Raji (cell line): ENCODE measurements at regions not wholly inside any gene's neighbourhood (a gene's known extent, or its start where the extent isn't known, plus 50 kb on each side); places are given as distances from the start of the nearest gene placed in this dataset.

ENCODE experiments used
- POLR2A ChIP-seq: IDR thresholded peaks from 2 replicates; pipeline ENCODE4 v1.6.1; 2011; ENCODE audit warnings: low read depth, low read length, control low read depth; ENCODE audit not compliant: insufficient read depth

- TF ChIP-seq POLR2A: no peak
Observed at GRCh38 chr15:69943637-69944036, 154.1 kb downstream of the TLE3 start.

- no peak for TF ChIP-seq POLR2A
Observed at GRCh38 chr15:69945729-69946128, 152.0 kb downstream of the TLE3 start.

- TF ChIP-seq POLR2A: no peak
Observed at GRCh38 chr15:69946870-69947269, 150.8 kb downstream of the TLE3 start.

- TF ChIP-seq POLR2A: no peak
Observed at GRCh38 chr15:69947394-69947793, 150.3 kb downstream of the TLE3 start.

GRCh38 chr15:69949485-69949884 lies 148.2 kb downstream of the TLE3 start:
- TF ChIP-seq POLR2A: no peak

- TF ChIP-seq POLR2A: no peak
Observed at GRCh38 chr15:69951256-69951897, 146.3 kb downstream of the TLE3 start.

- TF ChIP-seq POLR2A: no peak
Observed at GRCh38 chr15:69951898-69952555, 145.7 kb downstream of the TLE3 start.

- TF ChIP-seq POLR2A: no peak
Observed at GRCh38 chr15:69953051-69953450, 144.7 kb downstream of the TLE3 start.

- no peak for TF ChIP-seq POLR2A
Observed at GRCh38 chr15:69953816-69954215, 143.9 kb downstream of the TLE3 start.

GRCh38 chr15:69954666-69955065 lies 143.1 kb downstream of the TLE3 start:
- no peak for TF ChIP-seq POLR2A

- TF ChIP-seq POLR2A: no peak
Observed at GRCh38 chr15:69955240-69955894, 142.3 kb downstream of the TLE3 start.

GRCh38 chr15:69956417-69956816 lies 141.3 kb downstream of the TLE3 start:
- TF ChIP-seq POLR2A: no peak

- no peak for TF ChIP-seq POLR2A
Observed at GRCh38 chr15:69957175-69957574, 140.5 kb downstream of the TLE3 start.

GRCh38 chr15:69958496-69959084 lies 139.1 kb downstream of the TLE3 start:
- TF ChIP-seq POLR2A: no peak

- no peak for TF ChIP-seq POLR2A
Observed at GRCh38 chr15:69962561-69962960, 135.2 kb downstream of the TLE3 start.

GRCh38 chr15:69963385-69963784 lies 134.3 kb downstream of the TLE3 start:
- no peak for TF ChIP-seq POLR2A
